AG04450 (cell line): ENCODE measurements at regions not wholly inside any gene's neighbourhood (a gene's known extent, or its start where the extent isn't known, plus 50 kb on each side); places are given as distances from the start of the nearest gene placed in this dataset. TPM values are rescaled to one million over a fixed set of nuclear protein-coding genes. Genes with fewer than 3 reads are reported as not detected.

Experiments
- CTCF ChIA-PET: fragments of 300-600, 350-600 bp; formaldehyde crosslinking; extraction: SDS; loops from one replicate; lab custom pipeline; 2022; ENCODE audit warnings: antibody characterized with exemption, inconsistent platforms; lab: Charles Lee
- POLR2A ChIA-PET: fragments of 350-600 bp; formaldehyde crosslinking; extraction: SDS; loops from one replicate; lab custom pipeline; 2021; ENCODE audit warnings: antibody characterized with exemption, inconsistent platforms; lab: Yijun Ruan, JAX
- DNase-seq: peaks from one replicate; pipeline ENCODE4 v3.0.0-alpha.2; 2011; ENCODE audit warnings: low read depth, low spot score
- H3K27ac ChIP-seq: one replicate; pipeline ENCODE4 v1.5.1; 2012; ENCODE audit warnings: low read depth, low read length, control low read depth
- H3K27me3 ChIP-seq: one replicate; pipeline ENCODE4 v1.6.0; 2012; ENCODE audit warnings: low read length; ENCODE audit not compliant: control insufficient read depth, insufficient read depth
- H3K4me3 ChIP-seq: 2 replicates; pipeline ENCODE4 v1.5.1; 2011; ENCODE audit warnings: mild to moderate bottlenecking, low read depth, low read length, control low read depth
- H3K9me3 ChIP-seq: 2 replicates; pipeline ENCODE4 v1.5.1; 2012; ENCODE audit warnings: low read length; ENCODE audit not compliant: control insufficient read depth, insufficient read depth
- CTCF ChIP-seq: IDR thresholded peaks from 2 replicates; pipeline ENCODE4 v1.5.1; 2011; ENCODE audit warnings: low read depth, low read length, control low read depth, inconsistent platforms
- small RNA-seq: library from RNA; depleted of rRNA; stranded (forward); fragments of <200 nt; gene quantifications from one replicate; pipeline ENCODE3, GENCODE V24; 2012; ENCODE audit warnings: low read depth; ENCODE audit not compliant: insufficient read length

DNA sequence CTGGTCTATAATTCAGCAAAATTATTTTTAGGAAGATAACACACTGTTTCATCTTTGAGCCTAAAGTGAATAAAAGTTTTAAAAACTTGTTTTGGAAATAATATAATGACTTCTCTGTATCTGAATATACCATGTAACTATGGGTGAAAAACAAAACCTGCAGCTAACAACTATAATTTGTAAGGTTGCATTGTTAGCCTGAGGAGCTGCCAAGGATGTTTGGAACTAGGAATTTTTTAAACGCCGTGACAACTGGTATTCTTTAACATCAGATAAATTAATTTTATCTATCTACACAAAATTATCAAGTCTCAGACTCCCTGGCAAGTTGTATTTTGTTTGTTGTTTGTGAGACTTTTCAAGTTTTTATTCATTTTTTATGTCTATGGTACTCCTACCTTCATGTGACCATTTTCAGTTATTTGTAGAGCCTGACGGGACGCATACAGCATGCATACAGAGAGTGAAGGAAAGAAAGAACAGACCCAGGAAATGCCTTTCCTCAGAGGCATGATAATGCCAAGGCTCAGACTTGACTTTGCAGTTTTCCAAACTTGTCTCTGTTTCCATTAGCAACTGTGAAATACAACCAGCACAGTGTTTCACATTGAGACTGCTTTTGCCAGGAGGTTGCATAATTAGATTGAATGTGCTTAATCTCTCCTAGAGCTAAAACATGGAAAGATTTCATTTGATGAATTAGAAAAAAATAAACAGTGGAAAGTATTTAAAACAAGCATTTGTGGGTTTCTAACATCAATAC, 60.8 kb upstream of the ARHGEF26 start:
- no peaks in the 10 kb centered on the region for H3K27me3 ChIP-seq
- H3K9me3 ChIP-seq = no peaks in the 10 kb centered on the region
- POLR2A ChIA-PET = no interaction called here
- no peak for DNase-seq
- CTCF ChIA-PET = interaction anchor here (1.6 to 2.0 kb wide), 2 partner anchors 192 to 193 kb away, joined by 3 to 4 read pairs; no protein-coding TSS in a partner anchor
- H3K4me3 ChIP-seq = no peak overlapping the region
- no peak overlapping the region for H3K27ac ChIP-seq
- no peak for TF ChIP-seq CTCF

- CTCF ChIA-PET = interaction anchor here (0.7 to 1.6 kb wide), 3 partner anchors 191 to 193 kb away, joined by 3 to 4 read pairs (median 3); no protein-coding TSS in a partner anchor
- Histone ChIP-seq H3K4me3 (no peak overlapping the region), H3K27ac (no peak overlapping the region), H3K27me3 (no peaks in the 10 kb centered on the region), H3K9me3 (no peaks in the 10 kb centered on the region)
- POLR2A ChIA-PET = no interaction called here
- no peak for TF ChIP-seq CTCF
- no peak for DNase-seq
These were observed 60.2 kb upstream of the ARHGEF26 start for GRCh38 chr3:154061001-154061370.

- Histone ChIP-seq H3K9me3 (no peaks in the 10 kb centered on the region), H3K27ac (no peak overlapping the region), H3K27me3 (no peaks in the 10 kb centered on the region), H3K4me3 (no peak overlapping the region)
- DNase-seq = no peak
- ChIA-PET POLR2A (no interaction called here), CTCF (interaction anchor here (0.6 to 1.3 kb wide), 2 partner anchors 190 to 191 kb away, joined by 3 read pairs; no protein-coding TSS in a partner anchor)
- no peak for TF ChIP-seq CTCF
These were observed 58.7 kb upstream of the ARHGEF26 start for GRCh38 chr3:154062513-154062912.

- H3K27me3 ChIP-seq = no peaks in the 10 kb centered on the region
- no peak overlapping the region for H3K4me3 ChIP-seq
- no peak for TF ChIP-seq CTCF
- CTCF ChIA-PET = no interaction called here
- no peak for DNase-seq
- no peak overlapping the region for H3K27ac ChIP-seq
- POLR2A ChIA-PET = no interaction called here
- no peaks in the 10 kb centered on the region for H3K9me3 ChIP-seq
These were observed 50.0 kb upstream of the ARHGEF26 start for GRCh38 chr3:154071146-154071545.

Small RNA genes lying in the stretch of these regions (small RNA-seq; reads per million reads assigned to genes)
- gene RF00019 = not detected
- gene RF00096 = not detected
- gene RNU6-901P = not detected
